ENCODE measurements at regions not wholly inside any gene's neighbourhood (a gene's known extent, or its start where the extent isn't known, plus 50 kb on each side); places are given as distances from the start of the nearest gene placed in this dataset.

DNA sequence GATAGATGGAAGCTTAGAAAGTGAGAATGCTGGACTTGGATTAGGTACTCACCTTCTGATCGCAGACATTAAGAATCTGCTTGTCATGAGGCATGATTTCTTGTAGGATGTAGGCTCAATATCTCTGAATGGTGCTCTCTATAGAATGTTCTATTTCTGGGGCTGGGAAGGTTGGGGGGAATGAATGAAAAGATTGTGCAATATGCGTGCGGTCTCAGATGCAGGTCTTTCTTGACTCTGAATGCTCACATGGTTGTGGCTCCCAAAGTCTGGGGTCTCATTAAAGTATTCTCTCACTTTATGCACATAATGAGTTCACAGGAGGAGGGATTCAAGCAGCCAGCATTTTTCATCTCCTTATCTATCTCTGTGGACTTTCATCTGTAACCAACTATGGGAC, 482.0 kb upstream of the CD180 start:
- H3K36me3 ChIP-seq = no peaks in the 10 kb centered on the region
- no peak for DNase-seq

GRCh38 chr5:67677422-67677970, 480.9 kb upstream of the CD180 start:
- TF ChIP-seq, protein P1, sequence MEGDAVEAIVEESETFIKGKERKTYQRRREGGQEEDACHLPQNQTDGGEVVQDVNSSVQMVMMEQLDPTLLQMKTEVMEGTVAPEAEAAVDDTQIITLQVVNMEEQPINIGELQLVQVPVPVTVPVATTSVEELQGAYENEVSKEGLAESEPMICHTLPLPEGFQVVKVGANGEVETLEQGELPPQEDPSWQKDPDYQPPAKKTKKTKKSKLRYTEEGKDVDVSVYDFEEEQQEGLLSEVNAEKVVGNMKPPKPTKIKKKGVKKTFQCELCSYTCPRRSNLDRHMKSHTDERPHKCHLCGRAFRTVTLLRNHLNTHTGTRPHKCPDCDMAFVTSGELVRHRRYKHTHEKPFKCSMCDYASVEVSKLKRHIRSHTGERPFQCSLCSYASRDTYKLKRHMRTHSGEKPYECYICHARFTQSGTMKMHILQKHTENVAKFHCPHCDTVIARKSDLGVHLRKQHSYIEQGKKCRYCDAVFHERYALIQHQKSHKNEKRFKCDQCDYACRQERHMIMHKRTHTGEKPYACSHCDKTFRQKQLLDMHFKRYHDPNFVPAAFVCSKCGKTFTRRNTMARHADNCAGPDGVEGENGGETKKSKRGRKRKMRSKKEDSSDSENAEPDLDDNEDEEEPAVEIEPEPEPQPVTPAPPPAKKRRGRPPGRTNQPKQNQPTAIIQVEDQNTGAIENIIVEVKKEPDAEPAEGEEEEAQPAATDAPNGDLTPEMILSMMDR (IDR thresholded peaks at IDR 0.05) = no peak
- Histone ChIP-seq H3K27me3 (no peaks in the 10 kb centered on the region), H3K27ac (no peak overlapping the region), H3K4me1 (peaks cover 0 to 30% (median 4%) of the 10 kb centered on the region in 4 donors), H3K4me3 (no peak overlapping the region), H3K36me3 (no peaks in the 10 kb centered on the region), H3K9me3 (no peaks in the 10 kb centered on the region)
- DNase-seq = no peak
- intact Hi-C loops (cut with DNase I; ENCODE audit: low total_unique reads) = no loop called here

More for the DNA sequence above, 482.0 kb upstream of the CD180 start:
- no peaks in the 10 kb centered on the region for H3K27me3 ChIP-seq
- H3K9me3 ChIP-seq = no peaks in the 10 kb centered on the region
- H3K4me1 ChIP-seq = peaks cover 0 to 19% (median 4%) of the 10 kb centered on the region in 4 donors
- TF ChIP-seq, protein P1 (IDR thresholded peaks at IDR 0.05) = no peak
- H3K27ac ChIP-seq = no peak overlapping the region
- intact Hi-C loops (cut with DNase I; ENCODE audit: low total_unique reads) = no loop called here
- no peak overlapping the region for H3K4me3 ChIP-seq

DNA sequence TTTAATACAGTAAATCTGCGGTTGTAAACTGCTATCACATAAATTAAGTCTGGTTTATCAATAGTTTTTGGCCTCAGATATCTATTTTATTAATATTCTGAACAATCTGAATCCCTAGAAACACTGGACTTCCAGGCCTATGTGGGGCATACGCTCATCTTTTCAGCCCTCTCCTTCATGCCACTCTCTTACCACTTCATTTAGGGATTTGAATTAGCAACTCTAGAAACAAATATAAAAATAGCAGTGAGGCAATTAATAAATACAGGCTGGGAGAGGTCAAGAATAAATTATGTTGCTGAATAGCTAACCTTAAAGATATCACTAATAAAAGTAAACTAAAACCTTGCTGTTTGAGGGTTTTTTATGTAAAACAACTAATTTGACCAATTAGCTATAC, 480.3 kb upstream of the CD180 start:
- H3K36me3 ChIP-seq = no peaks in the 10 kb centered on the region
- H3K27me3 ChIP-seq = no peaks in the 10 kb centered on the region
- H3K9me3 ChIP-seq = no peaks in the 10 kb centered on the region
- DNase-seq = no peak
- H3K4me1 ChIP-seq = peaks cover 0 to 31% (median 4%) of the 10 kb centered on the region in 4 donors
- intact Hi-C loops (cut with DNase I; ENCODE audit: low total_unique reads) = no loop called here
- H3K4me3 ChIP-seq = no peak overlapping the region
- no peak overlapping the region for H3K27ac ChIP-seq
- TF ChIP-seq, protein P1 (IDR thresholded peaks at IDR 0.05) = no peak

- Histone ChIP-seq H3K4me1 (peaks cover 0 to 25% (median 4%) of the 10 kb centered on the region in 4 donors), H3K27ac (no peak overlapping the region), H3K9me3 (no peaks in the 10 kb centered on the region), H3K27me3 (no peaks in the 10 kb centered on the region), H3K4me3 (no peak overlapping the region), H3K36me3 (no peaks in the 10 kb centered on the region)
- no peak for DNase-seq
- TF ChIP-seq, protein P1 (IDR thresholded peaks at IDR 0.05) = no peak
- intact Hi-C loops (cut with DNase I; ENCODE audit: low total_unique reads) = no loop called here
Measured at GRCh38 chr5:67674159-67674655, 477.6 kb upstream of the CD180 start.

- H3K9me3 ChIP-seq = no peaks in the 10 kb centered on the region
- intact Hi-C loops (cut with DNase I; ENCODE audit: low total_unique reads) = no loop called here
- no peaks in the 10 kb centered on the region for H3K27me3 ChIP-seq
- DNase-seq = no peak
- H3K4me3 ChIP-seq = no peak overlapping the region
- H3K36me3 ChIP-seq = no peaks in the 10 kb centered on the region
- no peak overlapping the region for H3K27ac ChIP-seq
- H3K4me1 ChIP-seq = peaks cover 0 to 25% (median 4%) of the 10 kb centered on the region in 4 donors
- TF ChIP-seq, protein P1 (IDR thresholded peaks at IDR 0.05) = no peak
Measured at GRCh38 chr5:67673618-67674017, 477.0 kb upstream of the CD180 start.

Data from tibial artery (tissue), 4 donors.